GM19238 (cell line): ENCODE measurements at regions not wholly inside any gene's neighbourhood (a gene's known extent, or its start where the extent isn't known, plus 50 kb on each side); places are given as distances from the start of the nearest gene placed in this dataset.

Experiments
- DNase-seq: peaks from one replicate; pipeline ENCODE4 v3.0.0; 2011; ENCODE audit warnings: low spot score; ENCODE audit not compliant: insufficient read length

GRCh38 chr11:130710021-130710420 is 206.3 kb downstream of the SNX19 start:
- DNase-seq = no peak

GRCh38 chr11:130710497-130711012 is 205.7 kb downstream of the SNX19 start:
- DNase-seq = no peak

- DNase-seq = no peak
These were observed 205.1 kb downstream of the SNX19 start for GRCh38 chr11:130711193-130711592.

- no peak for DNase-seq
These were observed 203.8 kb downstream of the SNX19 start for GRCh38 chr11:130712480-130712879.

- no peak for DNase-seq
These were observed 201.0 kb downstream of the SNX19 start for GRCh38 chr11:130715085-130715876.

- DNase-seq = no peak
These were observed 200.4 kb downstream of the SNX19 start for GRCh38 chr11:130715877-130716220.

- no peak for DNase-seq
These were observed 198.2 kb downstream of the SNX19 start for GRCh38 chr11:130718120-130718519.

GRCh38 chr11:130719220-130719915 is 196.9 kb downstream of the SNX19 start:
- DNase-seq = no peak

- no peak for DNase-seq
These were observed 195.9 kb downstream of the SNX19 start for GRCh38 chr11:130720232-130721022.

- no peak for DNase-seq
These were observed 195.1 kb downstream of the SNX19 start for GRCh38 chr11:130721023-130721681.

GRCh38 chr11:130721736-130722135 is 194.5 kb downstream of the SNX19 start:
- no peak for DNase-seq

- no peak for DNase-seq
These were observed 193.9 kb downstream of the SNX19 start for GRCh38 chr11:130722401-130722800.

GRCh38 chr11:130725421-130726233 is 190.7 kb downstream of the SNX19 start:
- no peak for DNase-seq

GRCh38 chr11:130726234-130727037 is 189.8 kb downstream of the SNX19 start:
- no peak for DNase-seq

GRCh38 chr11:130727157-130728119 is 188.8 kb downstream of the SNX19 start:
- no peak for DNase-seq

GRCh38 chr11:130728185-130729180 is 187.8 kb downstream of the SNX19 start:
- DNase-seq = no peak

GRCh38 chr11:130729193-130729592 is 187.1 kb downstream of the SNX19 start:
- no peak for DNase-seq
